Femur (tissue), 1 donor: ENCODE measurements at regions not wholly inside any gene's neighbourhood (a gene's known extent, or its start where the extent isn't known, plus 50 kb on each side); places are given as distances from the start of the nearest gene placed in this dataset.

Experiments
- DNase-seq: peaks from one replicate; pipeline ENCODE4 v3.0.0-alpha.2; 2017

DNA sequence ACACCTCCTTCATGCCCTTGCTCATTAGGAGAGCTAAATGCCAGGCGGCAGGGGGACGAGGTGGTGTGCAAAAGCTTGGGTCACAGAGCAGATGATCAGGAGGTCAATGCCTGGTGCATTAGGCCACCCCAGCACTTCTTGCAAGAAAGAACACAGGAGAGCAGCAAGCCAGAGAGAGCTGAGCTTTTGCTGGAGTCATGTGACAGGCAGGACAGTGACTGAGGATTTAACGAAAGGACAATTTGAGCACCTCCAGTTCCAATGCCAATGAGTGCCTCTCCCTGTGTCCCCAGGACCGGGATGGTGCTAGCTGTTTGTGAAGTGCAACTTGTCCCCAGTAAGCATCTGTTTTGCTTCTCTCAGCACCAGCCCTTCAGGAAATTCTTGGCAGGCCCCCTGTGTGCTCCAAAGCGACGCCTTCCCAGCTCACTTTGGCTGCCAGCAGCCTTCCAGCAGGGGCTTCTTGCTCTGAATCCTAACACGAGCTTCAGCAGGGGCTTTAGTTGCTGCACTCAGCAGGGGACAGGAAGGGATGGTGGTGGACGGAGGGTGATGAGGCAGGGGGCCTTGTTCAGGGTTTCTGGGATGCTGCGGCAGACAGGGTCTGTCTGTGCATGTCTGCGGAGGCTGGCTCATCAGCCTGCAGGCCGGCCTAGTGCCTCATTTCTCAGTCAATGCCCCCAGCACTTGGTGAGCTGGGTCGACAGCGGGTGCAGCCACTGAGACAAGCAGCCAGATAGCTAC is 368.1 kb downstream of the RPS24 start:
- DNase-seq: peak; percentile 58

GRCh38 chr10:78402591-78402990 is 368.9 kb downstream of the RPS24 start:
- DNase-seq: no peak

DNA sequence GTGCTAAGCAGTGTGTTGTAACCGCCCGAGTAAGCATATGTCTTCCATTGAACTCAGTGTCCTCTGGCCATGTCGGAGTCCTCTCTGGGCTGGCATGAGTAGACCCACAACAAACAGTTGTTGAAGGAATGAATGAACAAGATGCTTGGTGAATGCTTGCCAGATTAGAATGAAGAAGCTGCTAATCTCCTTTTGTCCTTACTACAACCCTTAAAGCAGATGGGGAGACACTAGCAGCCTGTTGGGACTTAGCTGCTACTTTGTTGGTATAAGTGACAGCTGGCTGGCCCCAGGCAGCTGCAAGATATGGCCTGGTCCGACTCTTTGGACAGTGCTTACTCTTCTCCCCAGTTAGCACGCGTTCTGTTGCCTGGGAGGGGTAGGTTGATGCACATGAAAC is 370.1 kb downstream of the RPS24 start:
- DNase-seq: peak; percentile 19

DNA sequence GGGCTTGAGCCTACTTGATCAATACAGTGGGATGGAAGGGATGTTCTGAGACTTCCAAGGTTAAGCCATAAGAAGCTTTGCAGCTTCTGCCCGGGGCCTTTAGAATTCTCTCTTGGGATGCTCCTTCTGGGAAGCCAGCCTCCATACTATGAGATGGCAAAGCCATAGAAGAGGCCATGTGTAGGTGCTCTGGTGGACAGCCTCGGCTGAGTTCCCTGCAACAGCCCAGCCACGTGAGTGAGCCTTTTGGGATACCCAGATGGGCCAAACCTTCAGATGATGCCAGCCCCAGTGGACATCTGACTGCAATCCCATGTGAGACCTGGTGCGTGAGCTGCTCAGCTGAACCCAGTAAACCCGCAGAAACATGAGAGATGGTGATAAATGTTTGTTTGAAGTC is 370.6 kb downstream of the RPS24 start:
- DNase-seq: peak; percentile 7

- no peak for DNase-seq
These were observed 371.6 kb downstream of the RPS24 start for GRCh38 chr10:78405231-78405630.

- DNase-seq: no peak
These were observed 372.1 kb downstream of the RPS24 start for GRCh38 chr10:78405736-78406135.

GRCh38 chr10:78406648-78407008 is 373.0 kb downstream of the RPS24 start:
- no peak for DNase-seq

- peak; percentile 91 for DNase-seq
These were observed 373.5 kb downstream of the RPS24 start for GRCh38 chr10:78407009-78407711.

- DNase-seq: no peak
These were observed 374.3 kb downstream of the RPS24 start for GRCh38 chr10:78407966-78408365.

- peak; percentile 70 for DNase-seq
These were observed 375.2 kb downstream of the RPS24 start for GRCh38 chr10:78408671-78409472.

DNA sequence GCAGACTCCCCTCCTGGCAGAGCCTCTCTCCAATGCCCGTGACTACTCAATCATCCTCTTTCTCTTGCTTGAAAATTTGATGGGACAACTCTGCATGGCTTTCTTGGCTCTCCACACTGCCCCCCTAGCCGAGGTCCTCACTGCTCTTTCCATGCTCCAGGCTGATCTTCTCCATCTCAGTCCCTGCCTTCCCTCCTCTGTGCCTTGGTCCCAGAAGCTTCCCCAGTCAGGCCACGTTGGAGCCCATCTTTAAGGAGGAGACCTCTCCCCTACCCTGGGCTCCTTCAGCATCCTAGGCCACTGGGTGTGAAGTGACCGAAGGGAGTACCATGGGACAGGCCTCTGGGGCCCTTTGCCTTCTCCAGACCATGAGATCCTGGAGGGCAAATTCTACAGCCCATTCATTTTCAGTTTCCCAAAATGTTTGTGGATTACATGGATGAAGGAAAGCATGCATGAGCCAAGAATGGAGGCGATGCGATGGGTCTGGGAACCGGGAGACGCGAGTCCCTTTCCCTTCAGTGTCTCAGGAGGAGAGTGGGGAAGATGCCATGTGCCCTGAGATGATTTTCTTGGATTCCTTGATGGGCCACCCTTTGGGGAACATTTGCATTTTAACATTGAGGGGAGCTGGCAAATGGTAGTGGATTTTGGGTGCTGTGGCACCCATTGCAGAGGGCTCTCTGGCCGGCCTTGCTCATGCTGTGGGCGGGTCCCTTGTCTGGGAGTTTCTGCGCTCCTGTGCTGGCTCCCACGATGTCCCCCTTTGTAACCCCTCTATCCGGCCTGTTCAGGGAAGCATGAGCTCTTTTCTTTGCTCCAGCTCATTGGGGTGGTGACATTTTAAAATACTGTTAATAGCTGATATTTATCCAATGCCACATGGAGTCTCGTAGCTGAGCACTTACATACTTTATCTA is 376.6 kb downstream of the RPS24 start:
- DNase-seq: no peak

DNA sequence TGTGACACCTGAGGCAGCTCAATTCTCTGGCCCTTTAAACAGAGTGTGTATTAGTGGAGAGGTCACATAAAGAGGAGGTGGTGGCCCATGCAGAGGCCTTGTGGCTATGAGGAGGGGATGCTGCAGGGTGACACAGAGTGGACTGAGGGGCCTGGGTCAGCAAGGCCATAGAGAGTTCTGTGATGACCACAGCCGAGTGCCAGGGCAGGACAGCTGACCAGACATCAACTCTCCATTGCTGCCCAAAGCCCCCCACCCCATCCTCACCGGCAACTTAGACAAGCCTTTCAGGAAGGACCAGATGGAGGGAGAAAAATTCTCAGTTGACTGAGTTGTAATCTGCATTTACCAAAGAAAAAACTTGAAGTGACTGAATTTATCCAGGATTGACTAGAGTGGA is 378.1 kb downstream of the RPS24 start:
- DNase-seq: no peak

GRCh38 chr10:78412605-78413004 is 378.9 kb downstream of the RPS24 start:
- no peak for DNase-seq

DNA sequence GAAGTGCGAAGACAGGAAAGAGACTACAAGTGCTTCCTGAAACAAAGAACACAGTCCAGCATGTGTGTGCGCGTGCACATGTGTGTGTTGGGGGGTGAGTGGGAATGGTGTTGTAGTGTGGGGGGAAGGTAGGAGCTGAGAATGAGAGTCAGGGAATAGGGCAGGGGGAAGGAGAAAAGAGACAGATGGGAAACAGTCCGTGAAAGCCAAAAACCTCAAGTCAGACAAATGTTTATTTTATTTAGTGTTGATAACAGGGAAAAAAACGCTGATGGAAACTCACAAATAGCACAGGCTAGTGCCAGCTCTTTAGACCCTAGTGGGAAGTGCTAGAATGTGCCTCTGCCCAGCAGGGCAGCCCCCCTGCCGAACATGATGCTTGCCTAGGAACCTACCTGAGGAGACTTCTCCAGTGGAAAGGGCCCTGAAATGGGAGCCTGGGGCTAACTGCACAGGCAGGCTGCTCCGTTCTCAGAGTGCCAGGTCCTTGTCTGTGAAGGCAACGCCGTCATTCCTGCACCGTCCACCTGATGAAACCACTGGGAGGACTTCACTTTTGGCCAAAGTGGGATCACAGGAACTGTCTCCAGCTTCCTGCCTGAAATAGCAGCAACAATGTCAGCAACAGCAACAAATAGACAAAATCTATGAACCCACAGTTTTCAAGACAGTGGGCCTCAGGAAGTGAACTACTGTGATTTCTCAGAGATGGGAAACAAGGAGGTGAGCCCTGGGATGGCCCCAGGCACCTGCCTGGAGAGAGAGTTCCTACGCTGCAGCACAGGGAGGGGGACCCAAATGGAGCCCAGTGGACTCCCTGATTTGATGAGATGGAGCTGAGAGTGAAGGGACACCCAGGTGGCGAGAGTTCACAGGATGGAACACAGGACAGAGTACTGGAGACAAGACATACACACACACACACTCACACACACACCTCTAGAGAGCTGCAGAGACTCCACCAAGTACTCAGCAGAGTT is 379.7 kb downstream of the RPS24 start:
- DNase-seq: no peak

DNA sequence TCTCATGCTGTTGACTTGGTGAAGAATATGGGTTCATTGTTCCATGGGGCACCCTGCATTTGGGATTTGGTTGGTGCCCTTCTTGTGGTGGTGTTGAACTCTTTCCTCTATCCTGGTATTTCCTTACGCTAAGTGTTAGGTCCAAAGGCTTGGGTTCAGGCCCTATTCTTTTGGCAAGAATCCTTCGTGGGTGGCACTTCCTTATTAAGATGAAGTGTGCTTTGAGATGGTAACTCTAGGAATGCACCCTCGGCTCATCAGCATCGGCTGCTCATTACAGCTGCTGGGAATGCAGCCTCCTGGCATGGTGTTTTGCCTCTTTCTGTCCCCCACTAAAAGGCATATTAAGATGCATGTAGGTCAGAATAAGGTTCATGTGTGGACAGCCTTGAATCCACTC is 380.7 kb downstream of the RPS24 start:
- no peak for DNase-seq

- DNase-seq: no peak
These were observed 381.4 kb downstream of the RPS24 start for GRCh38 chr10:78415111-78415510.

DNA sequence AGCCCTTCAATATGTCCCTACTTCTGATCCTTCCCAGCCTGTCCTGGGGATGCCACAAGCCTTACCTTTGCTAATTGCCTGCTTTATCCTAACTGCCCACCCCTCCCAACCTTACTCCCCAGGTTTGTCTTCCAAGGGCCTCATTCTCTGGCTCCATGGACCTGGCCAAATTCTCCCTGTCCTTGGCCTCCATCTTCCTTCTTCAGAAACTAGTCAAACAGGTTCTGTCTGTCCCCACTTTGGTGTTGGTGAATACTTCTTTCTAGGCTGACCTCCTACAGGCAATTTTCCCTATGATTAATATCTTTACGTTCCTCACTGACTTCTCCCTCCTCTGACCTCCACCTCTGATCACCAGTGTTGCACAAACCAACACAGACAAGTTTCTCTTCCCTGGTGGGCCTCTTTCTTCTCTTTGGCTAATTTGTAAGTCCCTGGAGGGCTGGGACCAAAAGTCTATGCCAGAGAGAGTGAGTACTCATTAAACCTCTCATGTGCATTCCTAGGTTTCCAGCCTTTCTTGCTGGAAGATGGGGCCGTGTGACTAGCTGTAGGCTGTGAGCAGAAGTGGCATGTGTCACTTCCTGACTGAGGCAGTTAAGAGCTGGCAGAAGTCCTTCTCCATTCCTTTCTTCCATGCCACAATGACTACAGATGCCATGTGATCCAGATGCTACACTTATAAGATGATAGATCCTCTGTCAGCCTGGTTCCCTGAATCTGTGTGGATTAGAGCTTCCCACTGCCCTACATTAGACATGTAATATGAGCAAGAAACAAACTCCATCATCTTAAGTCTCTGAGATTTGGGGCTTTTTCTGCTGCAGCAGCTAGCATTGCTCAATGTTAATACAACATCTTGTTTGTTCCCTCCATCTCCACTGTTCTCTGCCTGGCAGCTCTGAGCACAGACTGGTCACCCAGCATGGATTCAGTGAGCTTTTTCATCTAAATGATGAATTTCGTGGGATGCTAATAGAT is 382.7 kb downstream of the RPS24 start:
- DNase-seq: no peak

DNA sequence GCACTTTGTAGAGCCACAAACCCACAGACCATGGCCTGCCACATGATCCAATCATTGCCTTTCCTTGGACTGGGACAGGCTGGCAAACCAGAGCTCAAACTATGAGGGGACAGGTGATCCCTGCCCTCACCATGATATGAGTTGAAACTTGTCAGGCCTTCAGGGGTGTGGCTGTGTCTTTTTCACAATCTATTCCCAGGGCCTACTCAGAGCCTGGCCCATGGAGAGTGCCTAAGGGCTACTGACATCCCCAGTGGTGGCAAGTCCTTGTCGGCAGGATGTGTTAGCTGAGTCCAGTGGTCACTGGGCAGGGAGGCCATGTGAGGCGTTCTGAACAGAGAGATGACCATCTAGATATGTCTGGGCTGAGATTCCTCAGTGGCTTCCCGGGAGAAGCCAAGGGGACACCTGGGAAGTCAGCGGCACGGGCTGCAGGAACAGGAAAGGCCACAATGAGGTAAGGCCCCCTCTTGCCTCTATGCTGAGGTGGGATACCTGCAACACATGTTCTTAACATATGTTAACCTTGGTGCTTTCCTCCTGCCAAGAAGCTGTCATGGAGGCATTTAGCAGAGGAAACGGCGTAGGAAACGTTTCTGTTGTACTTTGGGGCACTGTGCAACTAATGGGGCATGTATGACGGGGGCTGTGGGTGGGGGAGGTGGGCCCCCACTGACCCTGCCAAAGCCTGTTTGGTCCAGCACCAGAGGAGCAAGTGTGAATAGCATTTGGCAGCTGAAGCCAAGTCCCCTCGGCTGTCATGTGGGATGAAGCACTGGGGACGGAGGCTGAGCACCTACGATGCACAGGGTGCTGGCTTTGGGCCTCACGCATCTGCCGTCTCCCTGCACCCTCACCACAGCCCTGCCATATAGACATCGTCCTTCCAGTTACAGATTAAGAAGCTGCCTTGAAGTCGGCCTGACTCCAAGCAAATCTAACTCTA is 384.0 kb downstream of the RPS24 start:
- DNase-seq: peak; percentile 4
